Colonic mucosa (tissue), 4 donors: ENCODE measurements at regions not wholly inside any gene's neighbourhood (a gene's known extent, or its start where the extent isn't known, plus 50 kb on each side); places are given as distances from the start of the nearest gene placed in this dataset.
"Not testable (repeated sequence)": the region's sequence is repeated elsewhere in the genome, so short reads cannot be mapped to it uniquely, and the experiment has no call there.

Experiments
- DNase-seq: peaks from one replicate; pipeline ENCODE4 v3.0.0-alpha.2; 2020
- H3K27ac ChIP-seq: fragments of 200-600 bp; one replicate; pipeline ENCODE4 v1.8.0; 2021
- H3K27me3 ChIP-seq: fragments of 200-600 bp; one replicate; pipeline ENCODE4 v1.8.0; 2021
- H3K36me3 ChIP-seq: fragments of 200-600 bp; one replicate; pipeline ENCODE4 v1.8.0; 2021
- H3K4me1 ChIP-seq: fragments of 200-600 bp; one replicate; pipeline ENCODE4 v1.8.0; 2021; ENCODE audit warnings: mild to moderate bottlenecking
- H3K4me3 ChIP-seq: fragments of 200-600 bp; one replicate; pipeline ENCODE4 v1.8.0; 2021
- H3K9ac ChIP-seq, 2 donors: one replicate each; pipeline ENCODE4 v1.7.0; 2013; ENCODE audit warnings: control low read depth in 2 of 2, low read depth in 2 of 2, low read length in 2 of 2
- H3K9me3 ChIP-seq: fragments of 200-600 bp; one replicate; pipeline ENCODE4 v1.8.0; 2021
- CTCF ChIP-seq: fragments of 200-600 bp; IDR thresholded peaks from one replicate; pipeline ENCODE4 v1.8.0; 2022; ENCODE audit warnings: antibody characterized with exemption, mild to moderate bottlenecking
- intact Hi-C: fragments of 100-400 bp; cut with DNase I; formaldehyde crosslinking; loops from one replicate; pipeline ENCODE4 v1.14.1; 2022
- donor health status: healthy.
- donor health status: DM: no; HTN: no; CAD: no.
- donor health status: DM: no; HTN: no; CAD: no.

GRCh38 chr4:105066401-105066800 lies 80.3 kb upstream of the TET2 start:
- intact Hi-C loops, result no loop called here
- Histone ChIP-seq H3K4me3 (no peak overlapping the region), H3K27ac (no peak overlapping the region), H3K9me3 (no peaks in the 10 kb centered on the region), H3K36me3 (no peaks in the 10 kb centered on the region), H3K27me3 (no peaks in the 10 kb centered on the region), H3K9ac (no peak overlapping the region), H3K4me1 (no peaks in the 10 kb centered on the region)
- DNase-seq, result no peak
- TF ChIP-seq CTCF, result no peak

- TF ChIP-seq CTCF, result no peak
These were observed 79.2 kb upstream of the TET2 start for GRCh38 chr4:105067431-105067830.

GRCh38 chr4:105067946-105068345 lies 78.7 kb upstream of the TET2 start:
- no peak for TF ChIP-seq CTCF

More at GRCh38 chr4:105067431-105067830, 79.2 kb upstream of the TET2 start:
- DNase-seq, result no peak
- intact Hi-C loops, result no loop called here
- Histone ChIP-seq H3K27ac (no peak overlapping the region), H3K9ac (no peak overlapping the region), H3K4me3 (no peak overlapping the region), H3K36me3 (no peaks in the 10 kb centered on the region), H3K4me1 (no peaks in the 10 kb centered on the region), H3K27me3 (no peaks in the 10 kb centered on the region), H3K9me3 (no peaks in the 10 kb centered on the region)

GRCh38 chr4:105068516-105068915 lies 78.2 kb upstream of the TET2 start:
- no peaks in the 10 kb centered on the region for H3K4me1 ChIP-seq
- DNase-seq, result no peak
- intact Hi-C loops, result no loop called here
- H3K36me3 ChIP-seq, result no peaks in the 10 kb centered on the region
- no peaks in the 10 kb centered on the region for H3K9me3 ChIP-seq
- TF ChIP-seq CTCF, result no peak
- no peaks in the 10 kb centered on the region for H3K27me3 ChIP-seq
- H3K4me3 ChIP-seq, result no peak overlapping the region
- no peak overlapping the region for H3K27ac ChIP-seq
- no peak overlapping the region for H3K9ac ChIP-seq

More at GRCh38 chr4:105067946-105068345, 78.7 kb upstream of the TET2 start:
- Histone ChIP-seq H3K9ac (no peak overlapping the region), H3K9me3 (no peaks in the 10 kb centered on the region), H3K27me3 (no peaks in the 10 kb centered on the region), H3K36me3 (no peaks in the 10 kb centered on the region), H3K4me1 (no peaks in the 10 kb centered on the region), H3K4me3 (no peak overlapping the region), H3K27ac (no peak overlapping the region)
- no peak for DNase-seq
- intact Hi-C loops, result no loop called here

- H3K9ac ChIP-seq, H3K27ac ChIP-seq, intact Hi-C loops, H3K27me3 ChIP-seq, H3K9me3 ChIP-seq, H3K4me1 ChIP-seq, H3K4me3 ChIP-seq, H3K36me3 ChIP-seq, DNase-seq: not testable (repeated sequence)
These were observed 74.6 kb upstream of the TET2 start for GRCh38 chr4:105072095-105072494.

- Histone ChIP-seq H3K27me3 (no peaks in the 10 kb centered on the region), H3K27ac (no peak overlapping the region), H3K9ac (no peak overlapping the region), H3K4me1 (no peaks in the 10 kb centered on the region), H3K36me3 (no peaks in the 10 kb centered on the region), H3K4me3 (no peak overlapping the region), H3K9me3 (no peaks in the 10 kb centered on the region)
- no peak for DNase-seq
- intact Hi-C loops, result no loop called here
- TF ChIP-seq CTCF, result no peak
These were observed 72.6 kb upstream of the TET2 start for GRCh38 chr4:105074097-105074496.
